Kidney (tissue), 13 donors: ENCODE measurements at regions not wholly inside any gene's neighbourhood (a gene's known extent, or its start where the extent isn't known, plus 50 kb on each side); places are given as distances from the start of the nearest gene placed in this dataset.

Experiments used
- DNase-seq, 5 donors: peaks; one replicate each; pipeline ENCODE4 v3.0.0-alpha.2; 2013 to 2020
- FAIRE-seq: peaks from 2 replicates; lab custom pipeline; 2012; peaks lifted over from hg19 to GRCh38; lab: Jason Lieb, UNC
- H3K27ac ChIP-seq, 2 donors: one replicate each; pipeline ENCODE4 v1.7.0; 2013; ENCODE audit warnings: low read depth in 2 of 2, low read length in 2 of 2, inconsistent platforms in 1 of 2
- H3K27me3 ChIP-seq: one replicate; pipeline ENCODE4 v1.7.1; 2013; ENCODE audit warnings: low read length, inconsistent platforms; ENCODE audit not compliant: control insufficient read depth, insufficient read depth
- H3K36me3 ChIP-seq, 3 donors: one replicate each; pipeline versions ENCODE4 v1.7.0 to v1.7.1; 2013; ENCODE audit warnings: low read length in 3 of 3, control low read depth in 1 of 3, inconsistent platforms in 1 of 3; ENCODE audit not compliant: insufficient read depth in 3 of 3, control insufficient read depth in 2 of 3
- H3K4me1 ChIP-seq, 3 donors: one replicate each; pipeline versions ENCODE4 v1.7.0 to v1.7.1; 2013; ENCODE audit warnings: low read length in 3 of 3, inconsistent platforms in 1 of 3, low read depth in 1 of 3; ENCODE audit not compliant: control insufficient read depth in 2 of 3, insufficient read depth in 2 of 3
- H3K4me3 ChIP-seq, 3 donors: one replicate each; pipeline versions ENCODE4 v1.7.0 to v1.8.1; 2013; ENCODE audit warnings: low read length in 3 of 3, control low read depth in 1 of 3, inconsistent platforms in 1 of 3
- H3K9ac ChIP-seq, 3 donors: one replicate each; pipeline versions ENCODE4 v1.7.0 to v1.7.1; 2013; ENCODE audit warnings: low read length in 3 of 3, control low read depth in 1 of 3, inconsistent platforms in 1 of 3
- H3K9me3 ChIP-seq, 3 donors: one replicate each; pipeline versions ENCODE4 v1.7.0 to v1.7.1; 2013; ENCODE audit warnings: low read length in 3 of 3, control low read depth in 1 of 3, inconsistent platforms in 1 of 3; ENCODE audit not compliant: control insufficient read depth in 2 of 3, insufficient read depth in 1 of 3
- intact Hi-C: fragments of 100-400 bp; cut with DNase I; formaldehyde crosslinking; loops from one replicate; pipeline ENCODE4 v1.11.1; 2022
- TF ChIP-seq, protein P1 (sequence below): IDR thresholded peaks from 3 replicates; pipeline ENCODE4 v1.5.1; 2012; ENCODE audit warnings: mild to moderate bottlenecking, moderate library complexity, borderline replicate concordance; ENCODE audit not compliant: insufficient read depth; ENCODE audit errors: extremely low read depth
- donor health status: control.
- donor health status: control.
- donor health status: control.
- donor health status: control.
- donor health status: control.
- donor health status: DM: yes; HTN: yes; CAD: no.
- donor health status: Normal renal cell carcinoma (clear cell type).

DNA sequence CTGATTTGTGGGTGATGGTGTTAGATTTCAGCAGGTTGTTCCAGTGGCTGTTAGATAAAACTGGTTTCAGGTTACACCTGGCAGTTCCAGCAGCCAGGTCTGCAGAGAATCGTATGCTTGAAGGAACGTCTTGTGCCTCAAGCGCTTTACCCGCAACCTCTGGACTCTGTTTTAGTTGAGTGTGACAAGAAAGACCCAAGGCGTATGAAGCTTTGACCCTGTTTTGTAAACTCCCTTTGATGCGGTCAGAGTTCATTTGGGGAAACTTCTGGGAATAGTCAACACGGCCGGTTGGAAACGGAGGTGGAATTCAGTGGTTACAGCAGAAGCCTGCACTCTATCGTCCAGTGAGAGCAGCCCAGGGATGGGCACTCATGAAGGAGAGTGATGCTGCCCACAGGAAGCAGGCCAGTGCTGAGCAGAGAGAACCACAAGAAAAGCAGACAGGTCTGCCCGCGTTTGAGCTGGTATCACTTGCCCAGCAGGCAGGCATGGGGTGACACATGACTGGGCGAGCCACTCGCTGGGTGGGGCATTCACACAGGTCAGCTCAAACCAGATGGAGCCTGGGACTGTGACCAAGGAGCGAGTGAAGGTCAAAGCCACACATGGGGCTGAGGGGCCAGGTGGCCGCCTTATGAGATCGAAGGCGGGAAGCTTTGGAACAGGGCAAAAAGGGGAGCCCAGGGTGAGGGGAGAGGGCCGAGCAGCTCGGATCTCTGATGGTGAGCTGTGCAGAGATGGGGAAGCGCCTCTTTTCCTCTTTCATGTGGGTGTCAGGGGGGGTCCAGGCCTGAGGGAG is 99.6 kb upstream of the MBOAT2 start:
- peak overlapping the region in 1 of 3 donors; percentile 17 for H3K9ac ChIP-seq
- H3K9me3 ChIP-seq: no peaks in the 10 kb centered on the region
- H3K4me3 ChIP-seq: no peak overlapping the region
- peak overlapping the region; percentile 82 to 83 for H3K27ac ChIP-seq
- H3K4me1 ChIP-seq: peaks cover 0 to 31% (median 21%) of the 10 kb centered on the region in 3 donors
- no peaks in the 10 kb centered on the region for H3K36me3 ChIP-seq
- peak in 4 of 5 donors; percentile 60 to 83 (median 81) for DNase-seq
- no peak for FAIRE-seq
- H3K27me3 ChIP-seq: no peaks in the 10 kb centered on the region
- intact Hi-C loops: no loop called here
- TF ChIP-seq, protein P1, sequence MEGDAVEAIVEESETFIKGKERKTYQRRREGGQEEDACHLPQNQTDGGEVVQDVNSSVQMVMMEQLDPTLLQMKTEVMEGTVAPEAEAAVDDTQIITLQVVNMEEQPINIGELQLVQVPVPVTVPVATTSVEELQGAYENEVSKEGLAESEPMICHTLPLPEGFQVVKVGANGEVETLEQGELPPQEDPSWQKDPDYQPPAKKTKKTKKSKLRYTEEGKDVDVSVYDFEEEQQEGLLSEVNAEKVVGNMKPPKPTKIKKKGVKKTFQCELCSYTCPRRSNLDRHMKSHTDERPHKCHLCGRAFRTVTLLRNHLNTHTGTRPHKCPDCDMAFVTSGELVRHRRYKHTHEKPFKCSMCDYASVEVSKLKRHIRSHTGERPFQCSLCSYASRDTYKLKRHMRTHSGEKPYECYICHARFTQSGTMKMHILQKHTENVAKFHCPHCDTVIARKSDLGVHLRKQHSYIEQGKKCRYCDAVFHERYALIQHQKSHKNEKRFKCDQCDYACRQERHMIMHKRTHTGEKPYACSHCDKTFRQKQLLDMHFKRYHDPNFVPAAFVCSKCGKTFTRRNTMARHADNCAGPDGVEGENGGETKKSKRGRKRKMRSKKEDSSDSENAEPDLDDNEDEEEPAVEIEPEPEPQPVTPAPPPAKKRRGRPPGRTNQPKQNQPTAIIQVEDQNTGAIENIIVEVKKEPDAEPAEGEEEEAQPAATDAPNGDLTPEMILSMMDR: no peak

DNA sequence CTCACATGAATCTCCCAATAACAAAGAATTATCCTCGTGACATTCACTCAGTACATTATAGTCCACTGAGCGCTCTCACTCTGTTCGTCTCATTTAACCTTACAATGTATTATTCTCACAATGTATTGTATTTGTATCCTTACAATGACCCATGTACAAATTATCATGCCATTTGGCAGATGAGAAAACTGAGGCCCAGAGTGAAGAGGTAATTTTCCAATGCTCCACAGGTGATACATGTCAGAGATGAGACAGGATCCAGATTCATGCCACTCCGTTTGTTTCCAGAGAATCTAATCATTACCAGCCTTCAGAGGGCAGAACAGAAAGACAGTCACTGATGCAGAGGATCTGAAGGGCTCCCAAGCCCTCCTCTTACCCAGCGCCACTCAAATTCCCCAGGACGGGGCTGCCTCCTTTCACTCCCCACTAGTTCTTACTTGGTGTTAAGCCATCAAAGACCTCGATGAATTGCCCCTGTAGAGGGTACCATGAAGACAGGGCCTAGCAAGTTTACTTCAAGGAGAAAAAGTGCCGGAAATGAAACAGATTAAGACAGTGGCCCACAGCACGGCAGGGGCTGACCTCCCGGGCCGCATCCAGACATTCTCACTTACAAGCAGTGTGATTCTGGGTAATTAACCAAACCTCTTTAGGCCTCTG is 98.4 kb upstream of the MBOAT2 start:
- Histone ChIP-seq H3K27me3 (no peaks in the 10 kb centered on the region), H3K9me3 (no peaks in the 10 kb centered on the region), H3K9ac (peak overlapping the region in 1 of 3 donors; percentile 30), H3K27ac (peak overlapping the region; percentile 53 to 71), H3K4me1 (peaks cover 0 to 22% (median 20%) of the 10 kb centered on the region in 3 donors), H3K36me3 (no peaks in the 10 kb centered on the region), H3K4me3 (no peak overlapping the region)
- DNase-seq (no peak), FAIRE-seq (no peak)
- TF ChIP-seq, protein P1: no peak
- intact Hi-C loops: no loop called here

DNA sequence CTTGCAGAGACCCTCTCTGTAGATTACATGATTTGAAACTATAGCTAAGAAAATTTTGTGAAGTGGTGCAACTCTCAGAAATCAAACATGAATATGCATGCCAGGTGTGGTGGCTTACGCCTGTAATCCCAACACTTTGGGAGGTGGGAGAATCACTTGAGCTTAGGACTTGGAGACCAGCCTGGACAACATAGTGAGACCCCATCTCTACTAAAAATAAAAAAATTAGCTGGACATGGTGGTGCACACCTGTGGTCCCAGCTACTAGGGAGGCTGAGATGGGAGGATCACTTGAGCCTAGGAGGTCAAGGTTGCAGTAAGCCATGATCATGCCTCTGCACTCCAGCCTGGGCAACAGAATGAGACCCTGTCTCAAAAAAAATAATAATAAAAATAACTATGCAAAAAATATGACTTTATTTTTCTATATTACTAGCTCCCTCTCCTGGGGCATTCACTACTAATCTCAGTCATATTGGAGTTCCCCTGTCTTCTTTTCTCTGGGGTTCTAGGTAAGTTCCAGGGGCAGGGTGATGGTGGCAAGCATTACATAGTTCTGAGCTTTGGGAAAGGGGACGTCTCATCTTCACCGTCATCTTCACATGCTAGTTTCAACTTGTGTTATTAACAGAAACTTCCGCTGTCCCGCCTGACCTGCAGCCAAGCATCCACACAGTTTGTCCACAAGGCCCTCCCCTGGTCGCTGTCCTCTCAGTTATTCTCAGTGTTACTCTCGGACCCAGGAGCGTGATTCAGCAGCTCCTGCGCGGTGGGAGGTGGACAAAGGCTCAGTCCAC is 96.8 kb upstream of the MBOAT2 start:
- TF ChIP-seq, protein P1: no peak
- FAIRE-seq: no peak
- Histone ChIP-seq H3K4me3 (no peak overlapping the region), H3K9ac (no peak overlapping the region), H3K27ac (no peak overlapping the region), H3K9me3 (no peaks in the 10 kb centered on the region), H3K4me1 (peaks cover 0 to 24% (median 22%) of the 10 kb centered on the region in 3 donors), H3K36me3 (no peaks in the 10 kb centered on the region), H3K27me3 (no peaks in the 10 kb centered on the region)
- intact Hi-C loops: no loop called here
- DNase-seq: no peak
